ENCODE measurements at regions not wholly inside any gene's neighbourhood (a gene's known extent, or its start where the extent isn't known, plus 50 kb on each side); places are given as distances from the start of the nearest gene placed in this dataset.

DNA sequence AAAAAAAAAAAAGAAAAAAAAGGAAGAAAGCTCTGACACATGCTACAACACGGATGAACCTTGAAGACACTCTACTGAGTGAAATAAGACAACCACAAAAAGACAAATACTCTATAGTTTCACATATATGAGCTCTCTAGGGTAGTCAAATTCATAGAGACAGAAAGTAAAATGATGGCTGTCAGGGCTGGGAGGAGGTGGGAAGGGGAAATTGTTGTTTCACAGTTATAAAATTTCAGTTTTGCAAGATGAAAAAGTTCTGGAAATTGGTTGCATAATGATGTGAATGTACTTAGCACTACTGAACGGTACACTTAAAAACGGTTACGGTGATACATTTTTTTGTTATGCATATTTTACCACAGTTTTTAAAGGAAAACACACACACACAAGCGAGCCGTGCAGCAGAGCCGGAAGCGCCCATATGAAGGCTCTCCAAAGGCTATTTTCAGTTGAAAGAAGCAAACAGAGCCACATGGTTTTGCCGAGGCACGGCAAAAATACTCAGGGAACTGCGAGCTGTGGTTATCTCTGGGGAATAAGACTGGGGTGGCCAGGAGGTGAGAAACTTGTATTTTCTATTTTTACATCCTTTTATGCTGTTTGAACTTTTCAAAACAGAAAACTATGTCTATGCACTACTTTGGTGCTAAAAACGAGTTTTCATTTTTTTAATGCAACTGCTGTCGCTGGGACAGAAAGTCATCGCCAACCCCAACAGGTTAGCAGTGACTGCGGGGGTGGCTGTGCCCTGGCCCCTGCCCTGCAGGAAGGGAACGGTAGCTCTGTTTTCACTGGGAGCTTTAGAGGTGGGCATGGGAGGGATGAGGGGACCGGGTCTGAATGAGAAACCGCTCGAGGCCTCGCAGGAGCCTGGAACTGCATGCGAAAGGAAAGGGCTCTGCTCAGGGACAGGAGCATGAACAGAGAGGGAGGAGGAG is 132.9 kb downstream of the OAT start:
- DNase-seq (ENCODE audit: low spot score) (peak; percentile 6), ATAC-seq (no peak)
- ChIA-PET POLR2A (no interaction called here), CTCF (interaction anchor here (1.3 to 1.5 kb wide), 2 partner anchors 103 to 291 kb away, joined by 3 to 7 read pairs; no protein-coding TSS in a partner anchor)
- Mint-ChIP-seq H3K27ac (no peak overlapping the region), H3K27me3 (ENCODE audit: low read depth) (no peaks in the 10 kb centered on the region), H3K4me1 (no peaks in the 10 kb centered on the region), H3K9me3 (no peaks in the 10 kb centered on the region), H3K4me3 (no peak overlapping the region), H3K36me3 (no peaks in the 10 kb centered on the region)
- TF ChIP-seq, protein P1, sequence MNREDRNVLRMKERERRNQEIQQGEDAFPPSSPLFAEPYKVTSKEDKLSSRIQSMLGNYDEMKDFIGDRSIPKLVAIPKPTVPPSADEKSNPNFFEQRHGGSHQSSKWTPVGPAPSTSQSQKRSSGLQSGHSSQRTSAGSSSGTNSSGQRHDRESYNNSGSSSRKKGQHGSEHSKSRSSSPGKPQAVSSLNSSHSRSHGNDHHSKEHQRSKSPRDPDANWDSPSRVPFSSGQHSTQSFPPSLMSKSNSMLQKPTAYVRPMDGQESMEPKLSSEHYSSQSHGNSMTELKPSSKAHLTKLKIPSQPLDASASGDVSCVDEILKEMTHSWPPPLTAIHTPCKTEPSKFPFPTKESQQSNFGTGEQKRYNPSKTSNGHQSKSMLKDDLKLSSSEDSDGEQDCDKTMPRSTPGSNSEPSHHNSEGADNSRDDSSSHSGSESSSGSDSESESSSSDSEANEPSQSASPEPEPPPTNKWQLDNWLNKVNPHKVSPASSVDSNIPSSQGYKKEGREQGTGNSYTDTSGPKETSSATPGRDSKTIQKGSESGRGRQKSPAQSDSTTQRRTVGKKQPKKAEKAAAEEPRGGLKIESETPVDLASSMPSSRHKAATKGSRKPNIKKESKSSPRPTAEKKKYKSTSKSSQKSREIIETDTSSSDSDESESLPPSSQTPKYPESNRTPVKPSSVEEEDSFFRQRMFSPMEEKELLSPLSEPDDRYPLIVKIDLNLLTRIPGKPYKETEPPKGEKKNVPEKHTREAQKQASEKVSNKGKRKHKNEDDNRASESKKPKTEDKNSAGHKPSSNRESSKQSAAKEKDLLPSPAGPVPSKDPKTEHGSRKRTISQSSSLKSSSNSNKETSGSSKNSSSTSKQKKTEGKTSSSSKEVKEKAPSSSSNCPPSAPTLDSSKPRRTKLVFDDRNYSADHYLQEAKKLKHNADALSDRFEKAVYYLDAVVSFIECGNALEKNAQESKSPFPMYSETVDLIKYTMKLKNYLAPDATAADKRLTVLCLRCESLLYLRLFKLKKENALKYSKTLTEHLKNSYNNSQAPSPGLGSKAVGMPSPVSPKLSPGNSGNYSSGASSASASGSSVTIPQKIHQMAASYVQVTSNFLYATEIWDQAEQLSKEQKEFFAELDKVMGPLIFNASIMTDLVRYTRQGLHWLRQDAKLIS (CRISPR knock-in tag; IDR thresholded peaks at IDR 0.05; ENCODE audit: borderline replicate concordance), result no peak
- TF ChIP-seq, protein P2, sequence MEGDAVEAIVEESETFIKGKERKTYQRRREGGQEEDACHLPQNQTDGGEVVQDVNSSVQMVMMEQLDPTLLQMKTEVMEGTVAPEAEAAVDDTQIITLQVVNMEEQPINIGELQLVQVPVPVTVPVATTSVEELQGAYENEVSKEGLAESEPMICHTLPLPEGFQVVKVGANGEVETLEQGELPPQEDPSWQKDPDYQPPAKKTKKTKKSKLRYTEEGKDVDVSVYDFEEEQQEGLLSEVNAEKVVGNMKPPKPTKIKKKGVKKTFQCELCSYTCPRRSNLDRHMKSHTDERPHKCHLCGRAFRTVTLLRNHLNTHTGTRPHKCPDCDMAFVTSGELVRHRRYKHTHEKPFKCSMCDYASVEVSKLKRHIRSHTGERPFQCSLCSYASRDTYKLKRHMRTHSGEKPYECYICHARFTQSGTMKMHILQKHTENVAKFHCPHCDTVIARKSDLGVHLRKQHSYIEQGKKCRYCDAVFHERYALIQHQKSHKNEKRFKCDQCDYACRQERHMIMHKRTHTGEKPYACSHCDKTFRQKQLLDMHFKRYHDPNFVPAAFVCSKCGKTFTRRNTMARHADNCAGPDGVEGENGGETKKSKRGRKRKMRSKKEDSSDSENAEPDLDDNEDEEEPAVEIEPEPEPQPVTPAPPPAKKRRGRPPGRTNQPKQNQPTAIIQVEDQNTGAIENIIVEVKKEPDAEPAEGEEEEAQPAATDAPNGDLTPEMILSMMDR (IDR thresholded peaks at IDR 0.05), result no peak
- TF ChIP-seq HMGA2 (CRISPR knock-in tag; IDR thresholded peaks at IDR 0.05), result no peak
- TF ChIP-seq PRRX2 (CRISPR knock-in tag; IDR thresholded peaks at IDR 0.05), result no peak
- TF ChIP-seq ZNF416 (CRISPR knock-in tag; IDR thresholded peaks at IDR 0.05), result no peak
- no peak for TF ChIP-seq ETV6 (CRISPR knock-in tag; IDR thresholded peaks at IDR 0.05)
- TF ChIP-seq, protein P3, sequence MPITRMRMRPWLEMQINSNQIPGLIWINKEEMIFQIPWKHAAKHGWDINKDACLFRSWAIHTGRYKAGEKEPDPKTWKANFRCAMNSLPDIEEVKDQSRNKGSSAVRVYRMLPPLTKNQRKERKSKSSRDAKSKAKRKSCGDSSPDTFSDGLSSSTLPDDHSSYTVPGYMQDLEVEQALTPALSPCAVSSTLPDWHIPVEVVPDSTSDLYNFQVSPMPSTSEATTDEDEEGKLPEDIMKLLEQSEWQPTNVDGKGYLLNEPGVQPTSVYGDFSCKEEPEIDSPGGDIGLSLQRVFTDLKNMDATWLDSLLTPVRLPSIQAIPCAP (CRISPR knock-in tag; IDR thresholded peaks at IDR 0.05), result no peak
- TF ChIP-seq ZNF671 (CRISPR knock-in tag; IDR thresholded peaks at IDR 0.05), result no peak

DNA sequence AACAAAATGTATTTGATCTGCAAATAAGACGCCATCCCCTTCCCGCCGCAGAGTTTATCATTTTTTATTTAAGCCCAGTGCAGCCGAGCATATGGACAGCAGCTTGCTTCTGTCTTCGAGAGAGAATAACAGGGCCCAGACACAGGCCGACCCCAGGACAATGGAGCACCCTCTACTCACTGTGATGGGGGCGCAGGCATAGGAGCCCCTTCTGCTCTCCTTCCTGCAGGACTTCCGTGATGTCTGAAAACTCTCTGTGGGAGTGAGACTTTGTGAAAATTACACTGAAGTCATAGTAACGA is 134.8 kb downstream of the OAT start:
- ChIA-PET POLR2A (no interaction called here), CTCF (interaction anchor here (0.9 kb wide), 1 partner anchor 289 kb away, joined by 3 read pairs; no protein-coding TSS in a partner anchor)
- no peaks in the 10 kb centered on the region for H3K36me3 Mint-ChIP-seq
- no peak overlapping the region for H3K4me3 Mint-ChIP-seq
- TF ChIP-seq, protein P4, sequence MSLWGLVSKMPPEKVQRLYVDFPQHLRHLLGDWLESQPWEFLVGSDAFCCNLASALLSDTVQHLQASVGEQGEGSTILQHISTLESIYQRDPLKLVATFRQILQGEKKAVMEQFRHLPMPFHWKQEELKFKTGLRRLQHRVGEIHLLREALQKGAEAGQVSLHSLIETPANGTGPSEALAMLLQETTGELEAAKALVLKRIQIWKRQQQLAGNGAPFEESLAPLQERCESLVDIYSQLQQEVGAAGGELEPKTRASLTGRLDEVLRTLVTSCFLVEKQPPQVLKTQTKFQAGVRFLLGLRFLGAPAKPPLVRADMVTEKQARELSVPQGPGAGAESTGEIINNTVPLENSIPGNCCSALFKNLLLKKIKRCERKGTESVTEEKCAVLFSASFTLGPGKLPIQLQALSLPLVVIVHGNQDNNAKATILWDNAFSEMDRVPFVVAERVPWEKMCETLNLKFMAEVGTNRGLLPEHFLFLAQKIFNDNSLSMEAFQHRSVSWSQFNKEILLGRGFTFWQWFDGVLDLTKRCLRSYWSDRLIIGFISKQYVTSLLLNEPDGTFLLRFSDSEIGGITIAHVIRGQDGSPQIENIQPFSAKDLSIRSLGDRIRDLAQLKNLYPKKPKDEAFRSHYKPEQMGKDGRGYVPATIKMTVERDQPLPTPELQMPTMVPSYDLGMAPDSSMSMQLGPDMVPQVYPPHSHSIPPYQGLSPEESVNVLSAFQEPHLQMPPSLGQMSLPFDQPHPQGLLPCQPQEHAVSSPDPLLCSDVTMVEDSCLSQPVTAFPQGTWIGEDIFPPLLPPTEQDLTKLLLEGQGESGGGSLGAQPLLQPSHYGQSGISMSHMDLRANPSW (CRISPR knock-in tag; conservative IDR thresholded peaks at IDR 0.05; ENCODE audit: low read depth), result no peak
- TF ChIP-seq ZNF423 (CRISPR knock-in tag; IDR thresholded peaks at IDR 0.05), result no peak
- no peaks in the 10 kb centered on the region for H3K4me1 Mint-ChIP-seq
- H3K27me3 Mint-ChIP-seq (ENCODE audit: low read depth), result peaks cover 2% of the 10 kb centered on the region; the same call in 1 of the 2 replicates
- peaks cover 6% of the 10 kb centered on the region for H3K9me3 Mint-ChIP-seq
- H3K27ac Mint-ChIP-seq, result no peak overlapping the region
- no peak for DNase-seq (ENCODE audit: low spot score)
- ATAC-seq, result no peak

DNA sequence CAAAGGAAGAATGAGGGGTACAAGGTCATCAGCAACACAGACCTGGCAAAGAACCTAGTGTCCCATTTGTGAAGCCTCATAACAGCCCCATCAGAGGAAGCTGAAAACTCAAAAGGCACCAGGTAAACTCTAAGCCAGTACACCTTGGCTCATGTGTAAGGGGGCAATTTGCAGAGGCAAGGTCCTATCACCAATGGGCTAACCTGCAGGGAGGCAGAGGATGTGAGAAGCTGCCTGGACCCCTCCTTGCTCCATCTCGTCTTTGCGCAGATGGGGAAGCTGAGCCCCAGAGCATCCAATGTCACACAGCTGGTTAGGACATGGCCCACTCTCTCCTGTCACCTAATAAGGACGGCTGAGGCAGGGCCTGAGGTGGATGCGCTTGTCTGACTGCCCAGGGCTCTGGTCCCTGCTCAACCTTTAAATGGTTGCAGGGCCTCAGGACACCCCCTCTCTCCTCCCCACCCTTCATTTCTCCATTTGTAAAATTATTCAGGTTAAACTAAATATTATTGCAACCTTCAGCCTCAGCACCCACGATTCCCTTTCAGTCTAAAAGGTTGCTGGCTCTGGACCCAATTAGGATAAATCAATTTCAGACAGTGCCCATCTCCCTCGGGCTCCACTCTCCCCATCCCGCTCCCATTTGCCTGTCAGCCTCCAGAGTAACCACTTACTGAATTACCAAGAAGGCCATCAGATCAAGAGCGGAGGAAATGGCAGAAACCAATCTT is 135.3 kb downstream of the OAT start:
- TF ChIP-seq MYBL2 (CRISPR knock-in tag; IDR thresholded peaks at IDR 0.05), result no peak
- no peak for TF ChIP-seq ZNF416 (CRISPR knock-in tag; IDR thresholded peaks at IDR 0.05)
- TF ChIP-seq, protein P5, sequence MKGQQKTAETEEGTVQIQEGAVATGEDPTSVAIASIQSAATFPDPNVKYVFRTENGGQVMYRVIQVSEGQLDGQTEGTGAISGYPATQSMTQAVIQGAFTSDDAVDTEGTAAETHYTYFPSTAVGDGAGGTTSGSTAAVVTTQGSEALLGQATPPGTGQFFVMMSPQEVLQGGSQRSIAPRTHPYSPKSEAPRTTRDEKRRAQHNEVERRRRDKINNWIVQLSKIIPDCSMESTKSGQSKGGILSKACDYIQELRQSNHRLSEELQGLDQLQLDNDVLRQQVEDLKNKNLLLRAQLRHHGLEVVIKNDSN (CRISPR knock-in tag; IDR thresholded peaks at IDR 0.05), result no peak
- no peak for TF ChIP-seq TCF7 (CRISPR knock-in tag; IDR thresholded peaks at IDR 0.05; ENCODE audit: low read depth)
- no peak for TF ChIP-seq TEAD4 (CRISPR knock-in tag; IDR thresholded peaks at IDR 0.05)
- no peak for TF ChIP-seq NR3C1 (CRISPR knock-in tag; conservative IDR thresholded peaks at IDR 0.05; ENCODE audit: low read depth)
- TF ChIP-seq ZNF138 (CRISPR knock-in tag; conservative IDR thresholded peaks at IDR 0.05), result no peak
- no peak for TF ChIP-seq JUN (CRISPR knock-in tag; IDR thresholded peaks at IDR 0.05)
- TF ChIP-seq, protein P6, sequence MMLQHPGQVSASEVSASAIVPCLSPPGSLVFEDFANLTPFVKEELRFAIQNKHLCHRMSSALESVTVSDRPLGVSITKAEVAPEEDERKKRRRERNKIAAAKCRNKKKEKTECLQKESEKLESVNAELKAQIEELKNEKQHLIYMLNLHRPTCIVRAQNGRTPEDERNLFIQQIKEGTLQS (CRISPR knock-in tag; conservative IDR thresholded peaks at IDR 0.05), result no peak
- Mint-ChIP-seq H3K36me3 (no peaks in the 10 kb centered on the region), H3K4me3 (no peak overlapping the region), H3K9me3 (peaks cover 11% of the 10 kb centered on the region), H3K27me3 (ENCODE audit: low read depth) (peaks cover 2% of the 10 kb centered on the region; the same call in 1 of the 2 replicates), H3K4me1 (no peaks in the 10 kb centered on the region), H3K27ac (no peak overlapping the region; the same call in 1 of the 2 replicates)
- DNase-seq (ENCODE audit: low spot score), result no peak
- ATAC-seq, result no peak
- POLR2A ChIA-PET, result no interaction called here
- CTCF ChIA-PET, result interaction anchor here (0.8 to 0.9 kb wide), 2 partner anchors 106 to 289 kb away, joined by 3 read pairs; no protein-coding TSS in a partner anchor

Measured in WTC11 (cell line).